ENCODE measurements at regions not wholly inside any gene's neighbourhood (a gene's known extent, or its start where the extent isn't known, plus 50 kb on each side); places are given as distances from the start of the nearest gene placed in this dataset.

DNA sequence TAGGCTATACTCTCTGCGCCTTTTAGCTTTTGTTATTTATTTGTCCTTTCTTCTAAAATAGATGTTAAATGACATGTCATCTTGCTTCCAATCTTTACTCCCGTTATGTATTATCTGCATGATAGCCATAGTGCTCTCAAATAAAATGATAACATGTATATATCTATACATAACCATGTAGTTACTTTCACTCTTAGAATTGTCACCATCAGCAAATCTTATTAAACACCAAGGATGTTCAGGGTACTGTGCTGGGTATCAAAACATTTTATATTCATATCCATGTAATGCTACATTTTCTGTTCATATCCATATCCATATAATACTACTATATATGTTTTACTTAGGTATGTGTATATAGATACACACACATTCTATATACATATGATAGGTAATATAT, 176.4 kb upstream of the CHST9 start:
- H3K79me2 ChIP-seq (ENCODE audit: low read depth) = no peaks in the 10 kb centered on the region
- no peak for DNase-seq
- H3K4me3 ChIP-seq = no peak overlapping the region
- TF ChIP-seq, protein P1, sequence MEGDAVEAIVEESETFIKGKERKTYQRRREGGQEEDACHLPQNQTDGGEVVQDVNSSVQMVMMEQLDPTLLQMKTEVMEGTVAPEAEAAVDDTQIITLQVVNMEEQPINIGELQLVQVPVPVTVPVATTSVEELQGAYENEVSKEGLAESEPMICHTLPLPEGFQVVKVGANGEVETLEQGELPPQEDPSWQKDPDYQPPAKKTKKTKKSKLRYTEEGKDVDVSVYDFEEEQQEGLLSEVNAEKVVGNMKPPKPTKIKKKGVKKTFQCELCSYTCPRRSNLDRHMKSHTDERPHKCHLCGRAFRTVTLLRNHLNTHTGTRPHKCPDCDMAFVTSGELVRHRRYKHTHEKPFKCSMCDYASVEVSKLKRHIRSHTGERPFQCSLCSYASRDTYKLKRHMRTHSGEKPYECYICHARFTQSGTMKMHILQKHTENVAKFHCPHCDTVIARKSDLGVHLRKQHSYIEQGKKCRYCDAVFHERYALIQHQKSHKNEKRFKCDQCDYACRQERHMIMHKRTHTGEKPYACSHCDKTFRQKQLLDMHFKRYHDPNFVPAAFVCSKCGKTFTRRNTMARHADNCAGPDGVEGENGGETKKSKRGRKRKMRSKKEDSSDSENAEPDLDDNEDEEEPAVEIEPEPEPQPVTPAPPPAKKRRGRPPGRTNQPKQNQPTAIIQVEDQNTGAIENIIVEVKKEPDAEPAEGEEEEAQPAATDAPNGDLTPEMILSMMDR (conservative IDR thresholded peaks at IDR 0.05) = no peak
- no peak for TF ChIP-seq EZH2 (IDR thresholded peaks at IDR 0.05; ENCODE audit: low read depth)
- POLR2A ChIA-PET (ENCODE audit: unreplicated experiment) = no interaction called here
- H3K4me2 ChIP-seq = no peak overlapping the region
- H3K9me3 ChIP-seq (ENCODE audit: insufficient read depth, low read depth) = no peaks in the 10 kb centered on the region
- no peaks in the 10 kb centered on the region for H3K36me3 ChIP-seq (ENCODE audit: low read depth)
- no peaks in the 10 kb centered on the region for H3K9me2 ChIP-seq (ENCODE audit: insufficient read depth)
- H4K20me1 ChIP-seq (ENCODE audit: insufficient read depth) = no peaks in the 10 kb centered on the region
- H3K27ac ChIP-seq = no peak overlapping the region
- no peaks in the 10 kb centered on the region for H3K27me3 ChIP-seq (ENCODE audit: insufficient read depth, low read depth)
- CTCF ChIA-PET = no interaction called here
- no TSS peak for BruUV-seq (replicated peaks)
- intact Hi-C loops (cut with micrococcal nuclease; ENCODE audit: unreplicated experiment) = no loop called here
- no peaks in the 10 kb centered on the region for H3F3A ChIP-seq (ENCODE audit: insufficient read depth, low read depth)
- no peak overlapping the region for H2AFZ ChIP-seq
- H3K4me1 ChIP-seq (replicated peaks; ENCODE audit: insufficient read depth) = no peaks in the 10 kb centered on the region

GRCh38 chr18:27355308-27355707, 170.2 kb upstream of the CHST9 start:
- Histone ChIP-seq H3K79me2 (ENCODE audit: low read depth) (no peaks in the 10 kb centered on the region), H3K27ac (no peak overlapping the region), H3K9me3 (ENCODE audit: insufficient read depth, low read depth) (no peaks in the 10 kb centered on the region), H2AFZ (no peak overlapping the region), H3K27me3 (ENCODE audit: insufficient read depth, low read depth) (no peaks in the 10 kb centered on the region), H4K20me1 (ENCODE audit: insufficient read depth) (no peaks in the 10 kb centered on the region), H3K4me3 (no peak overlapping the region), H3K4me1 (replicated peaks; ENCODE audit: insufficient read depth) (no peaks in the 10 kb centered on the region), H3K9me2 (ENCODE audit: insufficient read depth) (no peaks in the 10 kb centered on the region), H3K36me3 (ENCODE audit: low read depth) (no peaks in the 10 kb centered on the region), H3F3A (ENCODE audit: insufficient read depth, low read depth) (no peaks in the 10 kb centered on the region), H3K4me2 (no peak overlapping the region)
- ChIA-PET POLR2A (ENCODE audit: unreplicated experiment) (no interaction called here), CTCF (no interaction called here)
- intact Hi-C loops (cut with micrococcal nuclease; ENCODE audit: unreplicated experiment) = no loop called here
- no TSS peak for BruUV-seq (replicated peaks)
- DNase-seq = no peak
- TF ChIP-seq, protein P1 (conservative IDR thresholded peaks at IDR 0.05) = no peak
- TF ChIP-seq EZH2 (IDR thresholded peaks at IDR 0.05; ENCODE audit: low read depth) = no peak

DNA sequence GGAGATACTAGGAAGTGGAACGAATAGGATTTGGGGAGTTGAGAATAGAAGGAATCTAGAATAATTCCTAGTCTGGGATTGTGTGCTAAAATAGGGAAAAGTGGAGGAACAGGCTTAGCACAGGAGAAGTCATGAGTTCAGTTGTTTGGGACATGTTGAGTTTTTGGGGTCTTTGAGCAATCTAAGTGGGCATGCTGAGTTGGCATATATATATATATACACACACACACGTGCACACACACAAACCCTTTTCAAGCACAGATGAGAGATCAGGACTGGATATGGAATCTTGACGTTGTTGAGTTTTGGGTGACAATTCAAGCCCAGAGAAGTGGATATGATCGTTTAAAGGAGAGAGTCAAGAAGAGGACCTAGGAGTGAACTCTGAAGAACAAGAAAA, 168.2 kb upstream of the CHST9 start:
- TF ChIP-seq, protein P1 (conservative IDR thresholded peaks at IDR 0.05) = no peak
- no peak for TF ChIP-seq EZH2 (IDR thresholded peaks at IDR 0.05; ENCODE audit: low read depth)
- no peak for DNase-seq
- no peaks in the 10 kb centered on the region for H3K4me1 ChIP-seq (replicated peaks; ENCODE audit: insufficient read depth)
- intact Hi-C loops (cut with micrococcal nuclease; ENCODE audit: unreplicated experiment) = no loop called here
- ChIA-PET POLR2A (ENCODE audit: unreplicated experiment) (no interaction called here), CTCF (no interaction called here)
- no peaks in the 10 kb centered on the region for H3K9me2 ChIP-seq (ENCODE audit: insufficient read depth)
- H2AFZ ChIP-seq = no peak overlapping the region
- no peaks in the 10 kb centered on the region for H3K9me3 ChIP-seq (ENCODE audit: insufficient read depth, low read depth)
- no peaks in the 10 kb centered on the region for H3K27me3 ChIP-seq (ENCODE audit: insufficient read depth, low read depth)
- no peaks in the 10 kb centered on the region for H3K79me2 ChIP-seq (ENCODE audit: low read depth)
- no TSS peak for BruUV-seq (replicated peaks)
- H3F3A ChIP-seq (ENCODE audit: insufficient read depth, low read depth) = no peaks in the 10 kb centered on the region
- no peaks in the 10 kb centered on the region for H3K36me3 ChIP-seq (ENCODE audit: low read depth)
- H3K4me2 ChIP-seq = no peak overlapping the region
- no peaks in the 10 kb centered on the region for H4K20me1 ChIP-seq (ENCODE audit: insufficient read depth)
- H3K4me3 ChIP-seq = no peak overlapping the region
- H3K27ac ChIP-seq = no peak overlapping the region

All from PC-9 (cell line).